LNCAP (cell line): ENCODE measurements at regions not wholly inside any gene's neighbourhood (a gene's known extent, or its start where the extent isn't known, plus 50 kb on each side); places are given as distances from the start of the nearest gene placed in this dataset.

ENCODE experiments used
- TF ChIP-seq, protein P1 (sequence below): fragments of 450-650 bp; IDR thresholded peaks from 2 replicates; pipeline ENCODE4 v1.5.1; 2017; ENCODE audit warnings: mild to moderate bottlenecking

DNA sequence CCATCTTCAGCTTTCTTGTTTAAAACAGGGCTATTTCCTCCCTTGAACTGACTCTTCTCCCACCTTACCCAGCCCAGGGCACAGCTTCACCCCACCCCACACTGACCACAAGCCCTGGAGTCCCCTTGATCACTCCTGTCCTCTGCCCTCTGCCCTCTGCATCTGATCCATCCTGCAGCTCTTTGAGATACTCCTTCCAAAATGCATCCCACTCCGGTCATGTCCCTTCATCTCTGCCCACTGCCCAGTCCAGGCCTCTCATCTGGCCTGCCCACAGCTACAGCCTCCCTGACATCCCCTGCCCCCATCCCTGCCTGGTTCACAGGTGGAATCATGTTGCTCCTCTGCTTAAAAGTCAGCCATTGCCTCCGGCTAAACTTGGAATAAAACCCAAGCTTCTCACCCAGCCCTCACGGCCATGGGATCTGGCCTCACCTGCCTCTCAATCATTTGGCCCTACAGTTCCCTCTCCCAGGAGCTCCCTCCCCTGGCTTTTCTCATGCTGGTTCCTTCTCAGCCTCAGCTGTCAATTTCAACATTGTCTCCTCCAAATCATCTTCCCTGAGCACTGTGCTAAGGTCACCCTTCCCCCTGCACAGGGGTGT, 202.0 kb downstream of the MATN1 start:
- TF ChIP-seq, protein P1, sequence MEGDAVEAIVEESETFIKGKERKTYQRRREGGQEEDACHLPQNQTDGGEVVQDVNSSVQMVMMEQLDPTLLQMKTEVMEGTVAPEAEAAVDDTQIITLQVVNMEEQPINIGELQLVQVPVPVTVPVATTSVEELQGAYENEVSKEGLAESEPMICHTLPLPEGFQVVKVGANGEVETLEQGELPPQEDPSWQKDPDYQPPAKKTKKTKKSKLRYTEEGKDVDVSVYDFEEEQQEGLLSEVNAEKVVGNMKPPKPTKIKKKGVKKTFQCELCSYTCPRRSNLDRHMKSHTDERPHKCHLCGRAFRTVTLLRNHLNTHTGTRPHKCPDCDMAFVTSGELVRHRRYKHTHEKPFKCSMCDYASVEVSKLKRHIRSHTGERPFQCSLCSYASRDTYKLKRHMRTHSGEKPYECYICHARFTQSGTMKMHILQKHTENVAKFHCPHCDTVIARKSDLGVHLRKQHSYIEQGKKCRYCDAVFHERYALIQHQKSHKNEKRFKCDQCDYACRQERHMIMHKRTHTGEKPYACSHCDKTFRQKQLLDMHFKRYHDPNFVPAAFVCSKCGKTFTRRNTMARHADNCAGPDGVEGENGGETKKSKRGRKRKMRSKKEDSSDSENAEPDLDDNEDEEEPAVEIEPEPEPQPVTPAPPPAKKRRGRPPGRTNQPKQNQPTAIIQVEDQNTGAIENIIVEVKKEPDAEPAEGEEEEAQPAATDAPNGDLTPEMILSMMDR, result no peak

DNA sequence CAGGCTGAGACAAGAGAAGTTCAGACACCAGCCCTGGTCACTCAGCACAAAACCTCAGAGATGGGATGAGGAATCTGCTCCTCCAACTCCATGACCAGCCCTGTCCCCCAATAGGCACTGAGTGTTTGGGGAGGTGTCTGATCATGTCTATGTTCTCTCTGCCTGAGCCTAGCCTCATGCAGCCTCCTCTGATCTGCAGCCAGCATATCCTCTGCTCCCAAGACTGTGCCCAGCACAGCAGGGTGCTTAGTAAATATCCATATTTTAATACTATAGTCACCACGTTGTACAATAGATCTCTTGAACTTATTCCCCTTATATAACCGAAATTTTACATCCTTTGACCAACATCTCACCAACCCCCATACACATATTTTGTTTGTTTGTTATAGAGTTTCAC, 202.9 kb downstream of the MATN1 start:
- TF ChIP-seq, protein P1, result no peak

DNA sequence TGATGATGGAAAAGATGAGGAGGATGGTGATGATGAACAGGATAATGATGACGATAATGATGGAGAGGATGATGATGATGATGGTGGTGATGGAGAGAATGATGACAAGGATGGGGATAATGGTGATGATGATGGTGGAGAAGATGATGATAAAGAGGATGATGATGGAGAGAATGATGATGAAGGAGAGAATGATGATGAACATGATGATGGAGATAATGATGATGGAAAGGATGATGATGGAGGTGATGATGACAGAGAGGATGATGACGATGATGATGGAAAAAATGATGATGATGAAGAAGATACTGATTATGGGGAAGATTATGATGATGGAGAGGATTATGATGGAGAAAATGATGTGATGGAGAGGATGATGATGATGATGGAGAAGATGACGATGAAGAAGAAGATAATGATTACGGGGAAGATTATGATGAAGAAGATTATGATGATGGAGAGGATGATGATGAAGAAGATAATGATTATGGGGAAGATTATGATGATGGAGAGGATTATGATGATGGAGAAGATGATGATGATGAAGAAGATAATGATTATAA, 204.1 kb downstream of the MATN1 start:
- TF ChIP-seq, protein P1, result no peak

DNA sequence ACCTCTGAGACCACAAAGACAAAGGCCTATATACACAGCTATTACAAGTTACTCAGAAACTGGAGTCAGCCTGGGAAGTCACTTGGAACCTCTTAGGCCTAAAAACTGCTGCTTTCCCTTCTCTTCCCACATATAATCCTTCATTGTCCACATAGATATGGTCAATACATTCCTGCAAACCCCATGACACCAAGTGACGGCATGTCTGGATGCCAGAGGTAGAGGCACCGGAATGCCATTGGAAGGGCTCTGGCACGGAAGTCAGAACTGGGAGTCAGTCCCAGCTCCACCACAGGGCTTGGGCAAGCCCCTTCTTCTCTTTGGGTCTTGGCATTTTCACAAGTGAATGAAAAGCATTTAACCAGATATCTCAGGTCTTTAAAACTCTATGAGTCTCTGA, 204.7 kb downstream of the MATN1 start:
- TF ChIP-seq, protein P1, result no peak

DNA sequence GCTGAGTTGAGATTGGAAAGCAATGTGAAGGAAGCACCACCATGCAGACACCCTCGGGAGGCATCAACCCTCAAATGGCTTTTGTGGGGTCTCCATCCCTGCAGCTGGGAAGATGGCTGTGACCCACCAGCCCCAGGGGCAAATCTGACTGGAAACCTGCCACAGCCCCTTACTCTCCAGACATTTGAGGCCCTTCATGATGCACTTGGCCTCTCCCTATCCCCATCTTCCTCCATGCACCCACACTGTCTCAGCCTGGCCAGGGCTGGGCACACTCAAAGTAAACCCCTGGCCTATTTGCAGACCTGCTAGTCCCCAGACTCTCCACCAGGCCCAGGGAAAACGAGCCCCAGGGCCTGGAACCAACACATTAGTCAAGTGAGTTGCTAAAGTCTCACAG, 205.2 kb downstream of the MATN1 start:
- TF ChIP-seq, protein P1, result no peak

DNA sequence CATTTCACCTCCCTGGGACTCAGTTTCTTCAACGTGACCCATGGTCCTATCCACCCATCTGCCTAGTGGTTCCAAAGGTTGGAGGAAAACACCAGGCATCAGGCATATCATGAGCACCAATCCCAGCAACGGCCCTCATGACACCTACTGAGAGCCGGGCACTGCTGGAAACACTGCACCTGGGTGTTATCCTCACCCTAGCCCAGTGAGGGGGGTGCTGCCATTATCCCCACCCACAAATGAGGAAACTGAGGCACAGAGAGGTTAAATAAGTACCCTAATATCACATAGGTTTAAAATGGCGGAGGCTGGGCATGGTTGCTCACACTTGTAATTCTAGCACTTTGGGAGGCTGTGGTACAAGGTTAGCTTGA, 206.9 kb downstream of the MATN1 start:
- TF ChIP-seq, protein P1, result no peak

DNA sequence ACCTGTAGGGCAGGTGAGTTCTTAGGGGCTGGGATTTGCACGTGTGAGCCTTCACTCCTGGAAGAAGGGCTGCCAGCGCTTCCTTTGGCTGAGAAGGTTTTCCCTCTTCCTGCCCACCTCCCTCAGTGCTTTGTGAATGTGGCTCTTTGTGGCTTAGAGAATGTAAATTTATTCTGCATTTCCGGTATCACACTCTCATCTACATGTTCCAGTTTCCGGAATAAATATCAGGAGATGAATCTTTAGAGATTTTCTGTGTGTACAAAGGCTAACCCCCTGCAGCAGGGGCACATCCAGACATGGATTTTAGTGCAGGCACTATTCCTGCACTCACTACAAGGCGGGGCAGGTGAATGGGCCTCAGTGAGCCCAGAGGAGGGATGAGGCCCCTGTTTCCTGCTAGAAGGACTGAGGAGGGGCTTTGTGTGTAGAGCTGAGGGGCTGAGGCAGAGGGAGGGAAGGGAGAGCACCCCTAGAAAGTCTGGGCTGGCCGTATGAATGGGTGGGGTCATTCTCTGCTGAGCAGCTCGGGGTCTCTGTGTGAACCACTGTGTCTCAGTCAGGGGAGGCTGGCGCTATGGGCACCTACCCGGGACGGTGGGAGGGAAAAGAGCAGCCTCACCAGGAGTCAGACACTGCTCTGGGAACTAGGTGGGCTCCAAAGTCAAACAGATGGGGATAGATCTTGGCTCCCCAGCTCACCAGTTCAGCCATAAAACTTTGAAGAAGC, 207.5 kb downstream of the MATN1 start:
- TF ChIP-seq, protein P1, result no peak
